ENCODE measurements at regions not wholly inside any gene's neighbourhood (a gene's known extent, or its start where the extent isn't known, plus 50 kb on each side); places are given as distances from the start of the nearest gene placed in this dataset.

GRCh38 chr5:42950116-42950455, 90.0 kb downstream of the ANXA2R start:
- H3K36me3 Mint-ChIP-seq (ENCODE audit: low read depth): no peaks in the 10 kb centered on the region
- TF ChIP-seq CTCF (IDR thresholded peaks at IDR 0.05): no peak
- DNase-seq: no peak
- peaks cover 11% of the 10 kb centered on the region for H3K27me3 Mint-ChIP-seq (ENCODE audit: low read depth, poor library complexity)
- H3K27ac Mint-ChIP-seq: no peak overlapping the region
- H3K4me1 Mint-ChIP-seq: no peaks in the 10 kb centered on the region
- H3K9me3 Mint-ChIP-seq: peaks cover 25% of the 10 kb centered on the region
- no peak overlapping the region for H3K4me3 Mint-ChIP-seq

GRCh38 chr5:42949348-42950115, 90.6 kb downstream of the ANXA2R start:
- DNase-seq: no peak
- peak overlapping the region; percentile 48 for H3K27ac Mint-ChIP-seq
- no peak overlapping the region for H3K4me3 Mint-ChIP-seq
- peaks cover 25% of the 10 kb centered on the region for H3K9me3 Mint-ChIP-seq
- no peaks in the 10 kb centered on the region for H3K4me1 Mint-ChIP-seq
- peaks cover 16% of the 10 kb centered on the region for H3K27me3 Mint-ChIP-seq (ENCODE audit: low read depth, poor library complexity)
- no peaks in the 10 kb centered on the region for H3K36me3 Mint-ChIP-seq (ENCODE audit: low read depth)
- TF ChIP-seq CTCF (IDR thresholded peaks at IDR 0.05): no peak

GRCh38 chr5:42948961-42949347, 91.2 kb downstream of the ANXA2R start:
- peaks cover 20% of the 10 kb centered on the region for H3K9me3 Mint-ChIP-seq
- H3K4me3 Mint-ChIP-seq: no peak overlapping the region
- H3K36me3 Mint-ChIP-seq (ENCODE audit: low read depth): no peaks in the 10 kb centered on the region
- no peak overlapping the region for H3K27ac Mint-ChIP-seq
- no peak for DNase-seq
- no peak for TF ChIP-seq CTCF (IDR thresholded peaks at IDR 0.05)
- H3K27me3 Mint-ChIP-seq (ENCODE audit: low read depth, poor library complexity): peaks cover 22% of the 10 kb centered on the region
- H3K4me1 Mint-ChIP-seq: no peaks in the 10 kb centered on the region

- no peak for DNase-seq
Measured at GRCh38 chr5:42944989-42945388, 95.1 kb downstream of the ANXA2R start.

GRCh38 chr5:42943931-42944631, 96.0 kb downstream of the ANXA2R start:
- H3K9me3 Mint-ChIP-seq: no peaks in the 10 kb centered on the region
- H3K36me3 Mint-ChIP-seq (ENCODE audit: low read depth): no peaks in the 10 kb centered on the region
- H3K27me3 Mint-ChIP-seq (ENCODE audit: low read depth, poor library complexity): peaks cover 54% of the 10 kb centered on the region
- no peak overlapping the region for H3K27ac Mint-ChIP-seq
- H3K4me3 Mint-ChIP-seq: peak overlapping the region; percentile 80
- no peak for TF ChIP-seq CTCF (IDR thresholded peaks at IDR 0.05)
- H3K4me1 Mint-ChIP-seq: no peaks in the 10 kb centered on the region
- peak; percentile 29 for DNase-seq

More at GRCh38 chr5:42944989-42945388, 95.1 kb downstream of the ANXA2R start:
- H3K27me3 Mint-ChIP-seq (ENCODE audit: low read depth, poor library complexity): peaks cover 50% of the 10 kb centered on the region
- TF ChIP-seq CTCF (IDR thresholded peaks at IDR 0.05): no peak
- H3K36me3 Mint-ChIP-seq (ENCODE audit: low read depth): no peaks in the 10 kb centered on the region
- H3K4me3 Mint-ChIP-seq: no peak overlapping the region
- no peaks in the 10 kb centered on the region for H3K9me3 Mint-ChIP-seq
- H3K4me1 Mint-ChIP-seq: no peaks in the 10 kb centered on the region
- no peak overlapping the region for H3K27ac Mint-ChIP-seq
